ENCODE measurements at regions not wholly inside any gene's neighbourhood (a gene's known extent, or its start where the extent isn't known, plus 50 kb on each side); places are given as distances from the start of the nearest gene placed in this dataset.

- TF ChIP-seq CTCF (conservative IDR thresholded peaks at IDR 0.05 in 1 of 2, IDR thresholded peaks at IDR 0.05 in 1 of 2; ENCODE audit: extremely low read depth in 1 of 2, insufficient read depth in 1 of 2, low read depth in 1 of 2, low read length in 2 of 2): no peak
- TF ChIP-seq EZH2 (IDR thresholded peaks at IDR 0.05; ENCODE audit: borderline replicate concordance, low read length): no peak
Measured at GRCh38 chr16:50909831-50910735, 168.2 kb downstream of the CYLD start.

All from mammary epithelial cell (primary cell).